IMR-90 (cell line): ENCODE measurements at regions not wholly inside any gene's neighbourhood (a gene's known extent, or its start where the extent isn't known, plus 50 kb on each side); places are given as distances from the start of the nearest gene placed in this dataset.

Experiments used
- ATAC-seq: fragments of 200-7000 bp; cut with Tn5 transposase; 2 replicates; pipeline ENCODE4 v1.9.1; 2020; ENCODE audit warnings: low read depth, mild to moderate bottlenecking, moderate library complexity
- BruUV-seq: library from RNA; stranded (reverse); fragments of 400-500 nt; replicated peaks from 2 replicates; lab custom pipeline; 2021; lab: Mats Ljungman, UMichigan
- CTCF ChIA-PET: fragments of 300-600 bp; formaldehyde crosslinking; extraction: SDS; loops from one replicate; lab custom pipeline; 2021; ENCODE audit warnings: antibody characterized with exemption; lab: Yijun Ruan, JAX
- POLR2A ChIA-PET: fragments of 300-600 bp; sonication (Branson Sonifier 250); formaldehyde crosslinking; loops from one replicate; lab custom pipeline; 2022; ENCODE audit warnings: antibody characterized with exemption; ENCODE audit not compliant: unreplicated experiment; lab: Charles Lee
- DNase-seq: peaks from one replicate; pipeline ENCODE4 v3.0.0; 2013
- H2AFZ ChIP-seq: replicated peaks from 2 replicates; pipeline ENCODE3; 2013; ENCODE audit warnings: low read length, mild to moderate bottlenecking; ENCODE audit not compliant: poor library complexity
- H2AK5ac ChIP-seq: 2 replicates; pipeline ENCODE4 v1.6.1; 2013; ENCODE audit warnings: low read depth, low read length, inconsistent platforms
- H2AK9ac ChIP-seq: replicated peaks from 2 replicates; pipeline ENCODE3; 2013; ENCODE audit warnings: mild to moderate bottlenecking, low read depth, low read length, moderate library complexity; ENCODE audit not compliant: poor library complexity
- H2BK120ac ChIP-seq: 2 replicates; pipeline ENCODE4 v1.6.1; 2013; ENCODE audit warnings: low read depth, low read length, inconsistent platforms
- H2BK15ac ChIP-seq: 3 replicates; pipeline ENCODE4 v1.6.1; 2013; ENCODE audit warnings: low read depth, low read length, inconsistent platforms
- H2BK20ac ChIP-seq: 2 replicates; pipeline ENCODE4 v1.6.1; 2013; ENCODE audit warnings: low read depth, mild to moderate bottlenecking, inconsistent platforms, low read length, moderate library complexity
- H2BK5ac ChIP-seq: 2 replicates; pipeline ENCODE4 v1.6.1; 2013; ENCODE audit warnings: mild to moderate bottlenecking, low read depth, low read length, inconsistent platforms; ENCODE audit not compliant: poor library complexity, severe bottlenecking
- H3K14ac ChIP-seq: replicated peaks from 2 replicates; pipeline ENCODE4 v1.6.1; 2013; ENCODE audit warnings: low read depth, low read length, inconsistent platforms
- H3K18ac ChIP-seq: 2 replicates; pipeline ENCODE4 v1.6.1; 2013; ENCODE audit warnings: low read depth, low read length, control low read depth
- H3K23ac ChIP-seq: 2 replicates; pipeline ENCODE4 v1.6.1; 2013; ENCODE audit warnings: low read depth, low read length, inconsistent platforms
- H3K27ac ChIP-seq: 2 replicates; pipeline ENCODE4 v1.5.1; 2013; ENCODE audit warnings: mild to moderate bottlenecking, control low read depth, low read length; ENCODE audit not compliant: insufficient read depth
- H3K27me3 ChIP-seq: 2 replicates; pipeline ENCODE4 v1.6.1; 2013; ENCODE audit warnings: low read length; ENCODE audit not compliant: control insufficient read depth, insufficient read depth
- H3K36me3 ChIP-seq: 2 replicates; pipeline ENCODE4 v1.6.1; 2013; ENCODE audit warnings: low read length, mixed read lengths; ENCODE audit not compliant: control insufficient read depth, insufficient read depth
- H3K4ac ChIP-seq: 2 replicates; pipeline ENCODE4 v1.6.1; 2013; ENCODE audit warnings: low read depth, low read length, inconsistent platforms
- H3K4me1 ChIP-seq: 2 replicates; pipeline ENCODE4 v1.6.1; 2013; ENCODE audit warnings: low read length, mixed read lengths; ENCODE audit not compliant: control insufficient read depth, insufficient read depth
- H3K4me2 ChIP-seq: 2 replicates; pipeline ENCODE4 v1.6.1; 2013; ENCODE audit warnings: low read depth, mild to moderate bottlenecking, control low read depth, low read length, moderate library complexity
- H3K4me3 ChIP-seq: 2 replicates; pipeline ENCODE4 v1.5.1; 2013; ENCODE audit warnings: low read depth, mild to moderate bottlenecking, control low read depth, low read length, moderate library complexity; ENCODE audit not compliant: insufficient read depth
- H3K56ac ChIP-seq: 2 replicates; pipeline ENCODE4 v1.6.1; 2013; ENCODE audit warnings: low read length, inconsistent platforms; ENCODE audit not compliant: insufficient read depth; ENCODE audit errors: extremely low read depth
- H3K79me1 ChIP-seq, 2 experiments: 2 replicates each; pipeline ENCODE4 v1.6.1; 2013; ENCODE audit warnings: low read length in 2 of 2, inconsistent platforms in 1 of 2, low read depth in 1 of 2
- H3K9ac ChIP-seq: 2 replicates; pipeline ENCODE4 v1.6.1; 2013; ENCODE audit warnings: low read depth, low read length, control low read depth
- H3K9me1 ChIP-seq: 2 replicates; pipeline ENCODE4 v1.6.1; 2013; ENCODE audit warnings: low read length, inconsistent platforms; ENCODE audit not compliant: insufficient read depth
- H3K9me3 ChIP-seq: 2 replicates; pipeline ENCODE4 v1.6.1; 2013; ENCODE audit warnings: low read length; ENCODE audit not compliant: control insufficient read depth, insufficient read depth
- H4K20me1 ChIP-seq: 2 replicates; pipeline ENCODE4 v1.6.1; 2013; ENCODE audit warnings: low read length, inconsistent platforms; ENCODE audit not compliant: insufficient read depth
- H4K5ac ChIP-seq: 2 replicates; pipeline ENCODE4 v1.6.1; 2013; ENCODE audit warnings: mild to moderate bottlenecking, low read depth, low read length, control low read depth
- H4K8ac ChIP-seq, 2 experiments: 2 replicates each; pipeline ENCODE4 v1.6.1; 2013; ENCODE audit warnings: low read depth in 2 of 2, low read length in 2 of 2, control low read depth in 1 of 2, inconsistent platforms in 1 of 2
- H4K91ac ChIP-seq: 2 replicates; pipeline ENCODE4 v1.6.1; 2013; ENCODE audit warnings: low read depth, low read length, inconsistent platforms; ENCODE audit not compliant: insufficient read depth
- BHLHE40 ChIP-seq: fragments of 150-350 bp; IDR thresholded peaks from 2 replicates; pipeline ENCODE4 v1.6.1; 2016; ENCODE audit warnings: mild to moderate bottlenecking, low read depth, low read length
- CEBPB ChIP-seq: IDR thresholded peaks from 2 replicates; pipeline ENCODE4 v1.6.1; 2012; ENCODE audit warnings: low read depth, low read length, improper control_type of control experiment
- FOS ChIP-seq: fragments of 150-350 bp; IDR thresholded peaks from 2 replicates; pipeline ENCODE4 v1.6.1; 2016; ENCODE audit warnings: low read depth, low read length
- MAFK ChIP-seq: IDR thresholded peaks from 2 replicates; pipeline ENCODE4 v1.6.1; 2012; ENCODE audit warnings: low read depth, low read length, improper control_type of control experiment
- MAZ ChIP-seq: IDR thresholded peaks from 2 replicates; pipeline ENCODE4 v1.6.1; 2012; ENCODE audit warnings: low read depth, mild to moderate bottlenecking, low read length, improper control_type of control experiment, moderate library complexity, borderline replicate concordance
- MXI1 ChIP-seq: IDR thresholded peaks from 2 replicates; pipeline ENCODE4 v1.6.1; 2012; ENCODE audit warnings: low read depth, mild to moderate bottlenecking, low read length, moderate library complexity, borderline replicate concordance
- NFE2L2 ChIP-seq: fragments of 150-350 bp; IDR thresholded peaks from 2 replicates; pipeline ENCODE4 v1.6.1; 2016; ENCODE audit warnings: low read depth, mild to moderate bottlenecking, low read length
- POLR2A ChIP-seq: IDR thresholded peaks from 2 replicates; pipeline ENCODE4 v1.6.1; 2012; ENCODE audit warnings: mild to moderate bottlenecking, low read depth, low read length
- RCOR1 ChIP-seq: IDR thresholded peaks from 2 replicates; pipeline ENCODE4 v1.6.1; 2012; ENCODE audit warnings: mild to moderate bottlenecking, low read length, improper control_type of control experiment; ENCODE audit not compliant: insufficient replicate concordance
- RFX5 ChIP-seq: IDR thresholded peaks from 2 replicates; pipeline ENCODE4 v1.8.0; 2012; ENCODE audit warnings: low read depth, mild to moderate bottlenecking, low read length, moderate library complexity
- SMC3 ChIP-seq: fragments of 150-350 bp; IDR thresholded peaks from 2 replicates; pipeline ENCODE4 v1.6.1; 2016; ENCODE audit warnings: low read depth, mild to moderate bottlenecking, antibody characterized with exemption, low read length, moderate library complexity
- WGBS, 2 experiments: methylation state at CpG; one replicate each; pipeline versions ENCODE4 v1.1.5 to v1.1.7; 2013; ENCODE audit warnings: missing lambda C conversion rate in 2 of 2; ENCODE audit not compliant: insufficient read length in 1 of 2; ENCODE audit errors: extremely low coverage in 2 of 2; 5-methylcytosine and 5-hydroxymethylcytosine counted together
- dilution Hi-C: fragments of 300-500 bp; cut with HindIII; formaldehyde crosslinking; loops from one replicate; pipeline ENCODE4 v1.14.3; 2018; ENCODE audit warnings: low sequenced_read_pairs; ENCODE audit not compliant: unreplicated experiment
- in situ Hi-C: fragments of 300-500 bp; cut with MboI; formaldehyde crosslinking; loops from 3 replicates; pipeline ENCODE4 v1.14.3; 2019; ENCODE audit warnings: low sequenced_read_pairs, inconsistent platforms, mixed read lengths
- intact Hi-C: fragments of 100-400 bp; cut with micrococcal nuclease; formaldehyde crosslinking; loops from 2 replicates; pipeline ENCODE4 v1.10.0; 2022
- TF ChIP-seq, protein P1 (sequence below): conservative IDR thresholded peaks from 2 replicates; pipeline ENCODE4 v1.5.1; 2012; ENCODE audit warnings: mild to moderate bottlenecking, low read depth, low read length, improper control_type of control experiment
- TF ChIP-seq, protein P2 (sequence below): fragments of 150-350 bp; IDR thresholded peaks from 2 replicates; pipeline ENCODE4 v1.6.1; 2017; ENCODE audit warnings: mild to moderate bottlenecking, antibody characterized with exemption, low read length, low read depth
- TF ChIP-seq, protein P3 (sequence below): fragments of 150-350 bp; IDR thresholded peaks from 2 replicates; pipeline ENCODE4 v1.6.1; 2016; ENCODE audit warnings: low read depth, mild to moderate bottlenecking, low read length, moderate library complexity, borderline replicate concordance

DNA sequence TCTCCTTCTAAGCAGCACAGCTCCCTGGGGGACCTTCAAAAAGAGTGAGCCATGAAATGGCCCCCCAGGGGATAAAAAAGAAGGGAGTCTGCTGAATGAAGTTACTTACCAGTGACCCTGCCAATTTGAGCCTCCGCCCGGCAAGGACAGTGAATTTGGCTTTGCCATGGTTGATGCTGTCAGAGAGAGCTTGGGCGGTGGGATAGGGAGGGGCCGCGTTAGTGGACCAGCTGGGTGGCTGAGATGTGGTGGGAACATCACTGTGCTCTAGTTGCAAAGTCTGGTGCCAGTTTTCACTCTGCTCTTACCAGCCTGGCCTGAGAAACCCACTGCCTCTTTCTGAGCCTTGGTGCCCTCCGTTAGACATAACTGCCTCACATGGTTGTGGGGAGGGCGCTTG is 114.6 kb downstream of the MRM1 start:
- no peaks in the 10 kb centered on the region for H3K79me1 ChIP-seq
- no peak overlapping the region for H3K18ac ChIP-seq
- no peak for DNase-seq
- POLR2A ChIA-PET, result no interaction called here
- H3K27ac ChIP-seq, result no peak overlapping the region
- H2AK5ac ChIP-seq, result no peak overlapping the region
- no peaks in the 10 kb centered on the region for H3K4me1 ChIP-seq
- H4K91ac ChIP-seq, result no peak overlapping the region
- no TSS peak for BruUV-seq
- TF ChIP-seq, protein P1, sequence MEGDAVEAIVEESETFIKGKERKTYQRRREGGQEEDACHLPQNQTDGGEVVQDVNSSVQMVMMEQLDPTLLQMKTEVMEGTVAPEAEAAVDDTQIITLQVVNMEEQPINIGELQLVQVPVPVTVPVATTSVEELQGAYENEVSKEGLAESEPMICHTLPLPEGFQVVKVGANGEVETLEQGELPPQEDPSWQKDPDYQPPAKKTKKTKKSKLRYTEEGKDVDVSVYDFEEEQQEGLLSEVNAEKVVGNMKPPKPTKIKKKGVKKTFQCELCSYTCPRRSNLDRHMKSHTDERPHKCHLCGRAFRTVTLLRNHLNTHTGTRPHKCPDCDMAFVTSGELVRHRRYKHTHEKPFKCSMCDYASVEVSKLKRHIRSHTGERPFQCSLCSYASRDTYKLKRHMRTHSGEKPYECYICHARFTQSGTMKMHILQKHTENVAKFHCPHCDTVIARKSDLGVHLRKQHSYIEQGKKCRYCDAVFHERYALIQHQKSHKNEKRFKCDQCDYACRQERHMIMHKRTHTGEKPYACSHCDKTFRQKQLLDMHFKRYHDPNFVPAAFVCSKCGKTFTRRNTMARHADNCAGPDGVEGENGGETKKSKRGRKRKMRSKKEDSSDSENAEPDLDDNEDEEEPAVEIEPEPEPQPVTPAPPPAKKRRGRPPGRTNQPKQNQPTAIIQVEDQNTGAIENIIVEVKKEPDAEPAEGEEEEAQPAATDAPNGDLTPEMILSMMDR, result no peak
- TF ChIP-seq, protein P2, sequence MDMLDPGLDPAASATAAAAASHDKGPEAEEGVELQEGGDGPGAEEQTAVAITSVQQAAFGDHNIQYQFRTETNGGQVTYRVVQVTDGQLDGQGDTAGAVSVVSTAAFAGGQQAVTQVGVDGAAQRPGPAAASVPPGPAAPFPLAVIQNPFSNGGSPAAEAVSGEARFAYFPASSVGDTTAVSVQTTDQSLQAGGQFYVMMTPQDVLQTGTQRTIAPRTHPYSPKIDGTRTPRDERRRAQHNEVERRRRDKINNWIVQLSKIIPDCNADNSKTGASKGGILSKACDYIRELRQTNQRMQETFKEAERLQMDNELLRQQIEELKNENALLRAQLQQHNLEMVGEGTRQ, result no peak
- no peak for TF ChIP-seq POLR2A
- TF ChIP-seq MAZ, result no peak
- TF ChIP-seq CEBPB, result no peak
- no peak for TF ChIP-seq RFX5
- TF ChIP-seq SMC3, result no peak
- TF ChIP-seq, protein P3, sequence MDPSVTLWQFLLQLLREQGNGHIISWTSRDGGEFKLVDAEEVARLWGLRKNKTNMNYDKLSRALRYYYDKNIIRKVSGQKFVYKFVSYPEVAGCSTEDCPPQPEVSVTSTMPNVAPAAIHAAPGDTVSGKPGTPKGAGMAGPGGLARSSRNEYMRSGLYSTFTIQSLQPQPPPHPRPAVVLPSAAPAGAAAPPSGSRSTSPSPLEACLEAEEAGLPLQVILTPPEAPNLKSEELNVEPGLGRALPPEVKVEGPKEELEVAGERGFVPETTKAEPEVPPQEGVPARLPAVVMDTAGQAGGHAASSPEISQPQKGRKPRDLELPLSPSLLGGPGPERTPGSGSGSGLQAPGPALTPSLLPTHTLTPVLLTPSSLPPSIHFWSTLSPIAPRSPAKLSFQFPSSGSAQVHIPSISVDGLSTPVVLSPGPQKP, result no peak
- TF ChIP-seq BHLHE40, result no peak
- no peak for TF ChIP-seq NFE2L2
- TF ChIP-seq MXI1, result no peak
- TF ChIP-seq FOS, result no peak
- TF ChIP-seq RCOR1, result no peak
- TF ChIP-seq MAFK, result no peak
- H2AFZ ChIP-seq, result no peak overlapping the region
- H4K5ac ChIP-seq, result no peak overlapping the region
- no peak for ATAC-seq
- no peak overlapping the region for H2BK15ac ChIP-seq
- H3K4ac ChIP-seq, result no peak overlapping the region
- H3K4me3 ChIP-seq, result no peak overlapping the region
- H3K9me3 ChIP-seq, result no peaks in the 10 kb centered on the region
- WGBS, 2 experiments, result no CpG with 5 or more reads among the region's 7 CpGs
- in situ Hi-C loops (no loop called here), dilution Hi-C loops (no loop called here), intact Hi-C loops (no loop called here)
- peaks cover 6% of the 10 kb centered on the region; the same call in 1 of the 2 replicates for H3K27me3 ChIP-seq
- no peak overlapping the region for H3K4me2 ChIP-seq
- H3K14ac ChIP-seq, result no peak overlapping the region
- no peaks in the 10 kb centered on the region for H4K20me1 ChIP-seq
- no peak overlapping the region for H3K23ac ChIP-seq
- no peaks in the 10 kb centered on the region for H3K36me3 ChIP-seq
- H2BK5ac ChIP-seq, result no peak overlapping the region
- no peak overlapping the region for H2BK120ac ChIP-seq
- H2BK20ac ChIP-seq, result no peak overlapping the region
- H3K9ac ChIP-seq, result no peak overlapping the region
- no peak overlapping the region for H2AK9ac ChIP-seq
- H4K8ac ChIP-seq, result no peak overlapping the region
- CTCF ChIA-PET, result no interaction called here
- no peak overlapping the region for H3K56ac ChIP-seq
- H3K9me1 ChIP-seq, result no peaks in the 10 kb centered on the region
